HG03354 (cell line): ENCODE measurements at regions not wholly inside any gene's neighbourhood (a gene's known extent, or its start where the extent isn't known, plus 50 kb on each side); places are given as distances from the start of the nearest gene placed in this dataset.
"Not testable (repeated sequence)": the region's sequence is repeated elsewhere in the genome, so short reads cannot be mapped to it uniquely, and the experiment has no call there.

ENCODE experiments used
- ATAC-seq: cut with Tn5 transposase; IDR thresholded peaks from one replicate; pipeline ENCODE4 v1.9.1; 2021; ENCODE audit warnings: mild to moderate bottlenecking; ENCODE audit not compliant: unreplicated experiment, poor library complexity, severe bottlenecking

DNA sequence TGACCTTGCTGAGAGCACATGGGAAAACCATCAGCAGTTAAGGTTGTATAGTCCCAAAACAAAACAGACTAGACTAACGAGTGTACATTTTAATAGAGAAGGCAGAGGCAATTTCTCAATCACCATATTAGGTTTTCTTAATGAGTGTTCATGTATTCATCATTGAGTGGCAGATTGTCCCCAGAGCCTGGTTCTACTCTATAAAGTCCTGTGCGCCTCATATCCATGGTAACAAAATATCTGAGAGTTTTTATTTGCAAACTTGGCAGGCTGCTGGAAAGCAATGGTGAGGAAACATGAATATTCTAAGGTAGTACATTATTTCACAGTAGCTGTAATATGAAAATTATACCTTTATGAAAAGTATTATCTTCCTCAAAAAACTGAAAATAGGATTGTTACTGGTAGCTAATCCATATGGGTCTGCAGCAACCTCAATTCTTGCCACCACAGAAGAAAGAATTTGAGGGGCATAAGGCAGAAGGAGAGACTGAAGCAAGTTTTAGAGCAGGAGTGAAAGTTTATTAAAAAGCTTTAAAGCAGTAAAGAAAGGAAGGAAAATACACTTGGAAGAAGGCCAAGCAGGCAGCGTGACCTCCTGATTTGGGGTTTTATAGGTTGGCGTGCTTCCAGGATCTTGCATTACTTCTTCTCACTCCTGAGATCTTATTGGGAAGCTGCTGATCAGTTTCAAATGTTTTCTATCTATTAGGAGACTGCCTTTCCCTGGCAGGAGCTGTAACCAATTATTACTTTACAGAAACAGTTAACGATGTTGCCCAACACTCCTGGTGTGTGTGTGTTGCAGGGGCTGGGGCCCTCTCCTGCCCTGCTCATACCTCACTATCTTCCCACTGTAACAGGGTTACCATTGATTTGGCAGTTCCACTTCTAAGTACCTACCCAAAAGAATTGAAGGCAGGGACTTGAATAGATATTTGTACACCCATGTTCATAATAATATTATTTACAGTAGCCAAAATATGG, 154.0 kb upstream of the NUDT4 start:
- no peak for ATAC-seq

DNA sequence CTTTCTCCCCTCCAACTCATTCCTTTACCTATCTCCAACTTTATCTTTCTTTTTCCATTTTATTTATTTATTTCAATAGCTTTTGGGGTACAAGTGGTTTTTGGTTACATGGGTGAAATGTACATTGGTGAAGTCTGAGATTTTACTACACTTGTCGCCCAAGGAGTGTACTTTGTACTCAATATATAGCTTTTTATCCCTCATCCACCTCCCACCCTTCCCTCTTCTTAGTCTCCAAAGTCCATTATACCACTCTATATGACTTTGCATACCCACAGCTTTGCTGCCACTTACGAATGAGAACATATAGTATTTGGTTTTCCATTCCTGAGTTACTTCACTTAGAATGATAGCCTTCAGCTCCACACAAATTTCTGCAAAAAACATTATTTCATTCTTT, 152.6 kb upstream of the NUDT4 start:
- ATAC-seq: no peak

- no peak for ATAC-seq
Observed at GRCh38 chr12:93226361-93226760, 151.4 kb upstream of the NUDT4 start.

DNA sequence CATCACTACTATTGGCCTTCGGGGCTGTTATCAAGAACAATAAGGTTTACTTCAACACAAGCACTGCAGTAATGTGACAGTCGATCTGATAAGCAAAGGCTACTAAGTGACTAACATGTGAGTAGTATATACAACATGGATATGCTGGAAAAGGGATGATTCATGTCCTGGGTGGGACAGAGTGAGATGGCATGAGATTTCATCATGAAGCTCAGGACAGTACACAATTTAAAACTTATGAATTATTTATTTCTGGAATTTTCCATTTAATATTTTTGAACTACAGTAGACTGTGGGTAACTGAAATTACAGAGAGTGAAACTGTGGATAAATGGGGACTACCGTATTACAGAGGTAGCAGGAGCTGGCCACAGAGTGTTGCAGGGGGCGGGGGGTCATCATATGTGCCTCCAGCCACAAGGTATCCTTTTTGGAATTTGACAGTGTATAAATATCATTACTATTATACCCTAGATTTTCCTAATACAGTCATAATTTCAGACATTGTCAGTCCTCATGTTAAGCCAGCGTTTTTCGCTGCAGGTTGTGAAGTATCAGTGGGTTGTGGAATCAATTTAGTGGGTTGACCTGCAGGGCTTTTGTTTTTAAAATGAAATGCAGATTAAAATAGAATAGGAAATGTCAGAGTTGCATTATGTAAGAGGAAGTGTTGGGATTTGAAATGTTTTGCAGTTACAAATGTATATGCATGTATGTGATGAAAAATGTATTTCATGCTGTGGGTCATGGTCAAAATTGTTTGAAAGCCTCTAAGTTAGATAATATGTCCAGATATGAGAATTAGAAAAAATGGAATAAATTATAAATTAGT, 148.0 kb upstream of the NUDT4 start:
- no peak for ATAC-seq

DNA sequence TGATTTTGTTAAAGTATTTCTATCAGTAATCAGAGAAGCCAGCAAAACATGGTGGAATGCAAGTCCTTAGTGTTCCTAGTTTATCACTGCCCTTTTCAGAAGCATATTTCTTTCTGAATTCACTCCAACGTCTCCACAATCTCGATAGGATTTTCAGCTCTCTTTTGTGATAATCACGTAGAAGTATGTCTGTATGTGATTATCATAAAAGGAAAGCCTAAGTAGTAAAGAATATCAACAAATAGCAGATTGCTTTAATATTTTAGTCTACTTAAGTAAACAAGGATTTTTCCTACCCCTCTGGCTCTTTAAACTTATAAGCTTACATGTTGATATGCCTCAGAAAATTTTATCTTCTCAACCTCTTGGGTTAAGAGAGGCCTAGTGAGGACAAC, 147.4 kb upstream of the NUDT4 start:
- no peak for ATAC-seq

DNA sequence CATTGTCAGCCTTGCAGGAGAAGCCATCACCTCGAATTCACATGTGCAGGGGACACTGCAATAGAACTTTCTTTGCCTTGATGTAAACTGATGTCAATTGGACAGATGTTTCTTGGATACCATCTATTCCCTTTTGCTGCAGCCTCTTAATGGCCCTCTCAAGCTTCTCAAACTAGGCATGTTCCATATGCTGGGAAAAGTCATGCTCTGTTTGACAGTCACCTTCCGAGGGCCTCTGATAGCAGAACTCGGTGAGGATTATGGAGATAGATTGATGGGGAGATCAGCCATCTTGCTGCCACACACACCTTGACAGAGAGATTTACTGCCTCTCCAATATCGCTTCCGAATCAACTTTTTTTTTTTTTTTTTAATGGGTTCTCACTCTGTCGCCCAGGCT, 145.8 kb upstream of the NUDT4 start:
- no peak for ATAC-seq

DNA sequence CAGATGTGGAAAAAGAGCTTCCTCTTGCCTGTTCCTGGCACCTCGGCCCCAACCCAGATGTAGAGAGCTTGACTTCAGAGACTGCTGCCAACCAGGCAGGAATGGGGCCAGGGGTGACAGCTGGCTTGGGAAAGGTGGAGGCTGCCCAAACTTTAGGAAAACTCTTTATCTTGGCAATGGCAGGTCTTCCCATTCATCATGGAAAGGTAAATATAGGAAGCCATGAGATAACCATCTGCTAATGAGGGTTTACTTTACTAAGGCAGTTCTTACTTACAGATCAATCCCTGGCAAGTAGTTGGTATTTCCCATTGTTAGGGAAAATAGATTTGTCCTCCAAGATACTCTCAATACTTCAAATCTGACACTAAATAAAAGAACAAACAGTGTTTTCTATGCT, 143.1 kb upstream of the NUDT4 start:
- ATAC-seq: no peak

DNA sequence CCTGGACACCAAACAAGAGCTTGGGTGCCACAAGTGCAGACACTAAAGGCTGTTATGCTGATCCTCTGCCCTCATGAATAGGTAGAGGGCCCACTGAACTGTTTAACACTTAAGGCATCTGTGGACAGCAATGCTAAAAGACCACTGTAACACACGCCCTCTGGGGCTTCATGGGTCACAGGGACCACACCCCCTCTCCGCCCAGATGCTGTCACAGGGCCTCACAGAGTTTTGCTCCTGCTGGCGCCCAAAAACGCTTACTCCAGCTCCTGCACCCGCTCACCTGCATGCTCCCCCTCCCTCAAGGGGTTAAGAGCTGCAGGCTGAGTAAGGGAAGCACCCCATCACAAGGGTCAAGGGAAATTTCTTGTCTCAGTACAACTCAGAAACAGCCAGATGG, 141.8 kb upstream of the NUDT4 start:
- ATAC-seq: no peak

- no peak for ATAC-seq
Observed at GRCh38 chr12:93237235-93237915, 140.3 kb upstream of the NUDT4 start.

DNA sequence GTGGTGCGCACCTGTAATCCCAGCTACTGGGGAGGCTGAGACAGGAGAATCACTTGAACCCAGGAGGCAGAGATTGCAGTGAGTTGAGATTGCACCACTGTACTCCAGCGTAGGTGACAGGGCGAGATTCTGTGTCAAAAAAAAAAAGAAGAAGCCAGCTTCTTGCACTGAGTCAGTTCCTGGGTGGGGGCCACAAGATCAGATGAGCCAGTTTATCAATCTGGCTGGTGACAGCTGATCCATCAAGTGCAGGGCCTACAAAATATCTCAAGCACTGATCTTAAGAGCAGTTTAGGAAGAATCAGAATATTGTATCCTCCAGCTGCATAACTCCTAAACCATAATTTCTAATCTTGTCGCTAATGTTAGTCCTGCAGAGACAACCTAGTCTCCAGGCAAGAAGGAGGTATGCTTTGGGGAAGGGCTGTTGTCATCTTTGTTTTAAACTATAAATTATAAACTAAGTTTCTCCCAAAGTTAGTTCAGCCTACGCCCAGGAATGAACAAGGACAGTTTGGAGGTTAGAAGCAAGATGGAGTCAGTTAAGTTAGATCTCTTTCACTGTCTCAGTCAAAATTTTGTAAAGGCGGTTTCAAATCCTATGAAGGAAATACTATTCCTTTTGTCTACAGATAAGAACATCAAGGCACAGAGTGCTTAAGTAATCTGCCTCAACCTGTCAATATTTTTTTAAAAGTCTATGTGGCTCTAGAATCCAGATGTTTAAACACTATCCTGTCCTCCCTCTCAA, 139.0 kb upstream of the NUDT4 start:
- ATAC-seq: not testable (repeated sequence)

GRCh38 chr12:93239789-93240188, 137.9 kb upstream of the NUDT4 start:
- not testable (repeated sequence) for ATAC-seq

GRCh38 chr12:93242154-93242972, 135.4 kb upstream of the NUDT4 start:
- ATAC-seq: no peak

GRCh38 chr12:93243382-93243688, 134.4 kb upstream of the NUDT4 start:
- ATAC-seq: no peak

DNA sequence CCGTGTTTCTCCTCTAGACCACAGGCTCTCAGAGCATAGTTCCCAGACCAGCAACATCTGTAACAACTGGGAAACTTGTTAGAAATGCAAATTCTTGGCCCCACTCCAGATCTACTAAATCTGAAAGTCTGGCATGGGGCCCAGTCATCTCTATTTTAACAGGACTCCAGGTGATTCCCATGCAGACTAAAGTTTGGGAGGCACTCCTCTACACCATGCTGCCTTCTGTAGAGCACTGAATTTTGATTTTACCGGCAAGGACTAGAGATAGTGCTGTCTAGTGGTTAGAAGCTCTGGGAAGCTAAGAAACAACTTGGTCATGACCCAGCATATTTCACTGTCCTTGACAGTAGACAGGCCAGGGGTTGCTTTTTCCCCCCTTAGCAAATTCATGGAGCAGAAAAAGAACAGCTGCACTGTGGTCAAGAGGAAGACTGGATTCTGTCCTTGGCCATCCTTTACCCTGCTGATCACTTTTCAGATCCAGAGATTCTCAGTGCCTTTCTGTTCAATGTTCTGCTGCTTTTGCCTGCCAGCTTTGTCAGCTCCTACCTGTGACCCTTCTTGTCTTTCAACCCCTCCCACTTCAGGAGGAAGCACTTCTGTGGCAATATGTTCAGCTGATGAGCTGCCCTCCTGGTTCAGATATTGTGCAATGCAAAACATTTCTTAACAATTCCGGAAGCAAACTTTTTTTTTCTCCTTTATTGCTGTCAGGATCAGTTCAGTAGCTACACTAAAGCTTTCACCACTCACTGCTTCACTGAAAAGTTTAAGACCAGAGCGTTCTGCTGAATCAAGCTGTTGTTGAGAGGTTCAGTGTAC, 133.8 kb upstream of the NUDT4 start:
- no peak for ATAC-seq

DNA sequence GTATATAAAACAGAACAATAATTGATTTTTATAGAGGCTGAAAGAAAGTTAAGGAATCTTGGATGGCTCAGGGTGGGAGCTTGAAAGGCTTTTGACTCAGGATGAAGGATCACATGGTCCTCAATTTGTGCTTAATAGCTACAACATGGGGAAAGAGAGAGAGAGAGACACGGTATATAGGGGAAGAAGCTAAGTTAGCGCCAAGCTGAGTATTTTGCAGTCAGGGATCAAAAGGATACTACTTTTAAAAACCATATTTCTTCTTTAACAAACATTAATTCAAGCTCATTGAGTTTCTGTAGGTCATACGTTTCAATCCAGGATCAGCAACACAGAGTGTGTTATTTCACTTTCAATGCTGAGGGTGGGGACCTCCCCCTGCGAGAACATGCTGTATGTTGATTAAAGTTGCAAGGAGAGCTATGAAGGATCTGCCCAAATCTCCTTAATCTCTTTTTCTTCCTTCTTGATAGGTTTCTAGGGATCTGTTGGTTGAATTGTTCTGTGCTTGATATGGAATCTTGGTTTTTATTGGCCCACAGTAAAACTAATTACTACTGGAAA, 133.1 kb upstream of the NUDT4 start:
- ATAC-seq: no peak

DNA sequence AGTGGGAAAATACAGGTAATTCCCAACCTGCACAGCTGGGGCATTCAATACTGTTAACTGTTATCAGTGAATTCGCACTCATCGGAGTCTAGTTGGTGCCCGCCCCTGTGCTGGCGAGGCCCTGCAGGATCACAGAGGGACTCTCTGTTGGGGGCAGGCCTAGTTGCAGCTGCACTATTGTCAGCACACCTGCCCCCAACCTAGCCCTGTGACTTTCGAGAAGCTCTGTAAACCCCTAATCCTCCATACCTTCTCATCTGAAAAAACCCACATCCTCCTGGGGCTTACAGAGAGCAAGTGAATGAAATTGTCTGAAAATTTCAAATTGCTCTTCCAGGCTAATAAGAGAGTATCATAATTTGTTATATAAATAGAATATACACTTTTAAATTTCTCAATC, 132.2 kb upstream of the NUDT4 start:
- peak; percentile 82 for ATAC-seq

- ATAC-seq: no peak
Observed at GRCh38 chr12:93247313-93247991, 130.3 kb upstream of the NUDT4 start.
